ENCODE measurements at regions not wholly inside any gene's neighbourhood (a gene's known extent, or its start where the extent isn't known, plus 50 kb on each side); places are given as distances from the start of the nearest gene placed in this dataset.

- DNase-seq = no peak
Measured at GRCh38 chr11:45067966-45068365, 78.5 kb upstream of the PRDM11 start.

DNA sequence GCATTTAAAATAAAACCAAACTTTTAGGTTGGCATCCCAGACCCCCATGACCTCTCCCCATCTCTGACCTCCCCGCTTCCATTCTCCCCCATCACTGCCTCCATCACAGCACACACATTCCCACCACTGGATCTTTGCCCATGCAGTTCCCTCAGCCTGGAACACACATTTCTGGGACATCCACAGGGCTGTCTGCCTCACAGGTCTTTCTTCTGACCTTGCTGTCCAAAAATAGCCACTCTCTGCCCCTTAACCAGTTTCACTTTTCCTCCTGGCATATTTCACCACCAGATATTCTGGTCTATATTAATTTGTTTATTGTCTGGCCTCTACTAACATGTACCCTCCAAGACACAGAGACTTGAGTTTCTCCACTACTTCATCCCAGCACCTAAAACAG is 75.2 kb upstream of the PRDM11 start:
- no peak for DNase-seq

GRCh38 chr11:45073685-45074141 is 72.7 kb upstream of the PRDM11 start:
- DNase-seq = peak in 1 of 2 donors; percentile 40

- no peak for DNase-seq
Measured at GRCh38 chr11:45075519-45075918, 70.9 kb upstream of the PRDM11 start.

DNA sequence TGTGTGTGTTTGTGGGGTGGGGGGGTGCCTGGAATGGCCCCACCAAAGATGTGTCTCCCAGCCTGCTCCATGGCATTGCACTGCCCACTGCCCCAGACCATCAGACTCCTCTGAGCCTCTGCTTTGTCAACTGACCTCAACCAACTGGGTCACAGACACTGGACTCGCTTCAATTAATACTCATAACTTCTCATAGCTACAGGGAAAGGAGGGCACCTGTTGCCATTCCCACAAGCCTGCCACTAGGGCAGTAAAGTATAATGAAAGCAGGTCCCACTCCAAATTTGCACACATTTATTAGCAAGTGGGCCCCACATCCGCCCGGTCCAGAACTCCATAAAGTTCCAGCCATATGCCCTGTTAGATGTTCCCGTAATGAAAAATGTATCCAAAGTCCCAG is 70.5 kb upstream of the PRDM11 start:
- DNase-seq = no peak

- no peak for DNase-seq
Measured at GRCh38 chr11:45076761-45077160, 69.7 kb upstream of the PRDM11 start.

DNA sequence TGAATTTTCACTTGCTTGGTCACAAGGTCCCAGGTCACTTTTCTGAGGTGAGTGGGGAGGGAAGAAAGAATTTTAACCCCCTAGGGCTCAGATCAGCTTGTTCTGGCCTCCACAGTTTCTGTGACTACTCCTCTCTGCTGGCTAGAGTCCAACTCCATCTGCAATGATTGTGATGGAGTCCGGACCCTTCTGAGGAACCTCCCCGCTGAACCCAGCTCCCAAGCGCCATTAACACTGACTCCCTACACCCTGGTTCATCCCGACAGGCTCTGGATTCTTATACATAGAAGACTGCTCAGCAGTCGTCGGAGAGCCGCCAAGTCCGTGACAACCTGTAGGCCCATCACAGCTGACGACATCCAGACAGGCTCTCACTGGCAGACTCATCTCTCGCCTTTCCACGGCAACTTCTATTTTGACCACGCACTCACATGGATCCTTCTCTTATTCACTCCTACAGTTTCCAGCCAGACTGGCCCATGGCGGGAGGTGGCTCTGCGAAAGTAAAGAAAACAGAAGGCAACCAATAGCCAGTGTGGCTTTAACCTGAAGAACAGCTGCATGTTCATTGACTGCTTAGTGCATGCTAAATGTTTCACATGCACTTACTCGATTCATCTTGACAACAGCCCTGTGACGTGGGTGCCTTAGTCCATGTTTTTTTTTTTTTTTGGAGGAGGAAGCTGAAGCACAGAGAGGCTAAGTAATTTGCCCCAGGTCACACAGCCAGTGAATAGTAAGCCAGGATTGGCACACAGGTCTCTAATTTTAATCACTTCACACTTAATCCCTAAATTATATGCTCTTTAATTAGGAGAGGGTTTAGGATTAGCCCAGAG is 68.0 kb upstream of the PRDM11 start:
- DNase-seq = no peak

DNA sequence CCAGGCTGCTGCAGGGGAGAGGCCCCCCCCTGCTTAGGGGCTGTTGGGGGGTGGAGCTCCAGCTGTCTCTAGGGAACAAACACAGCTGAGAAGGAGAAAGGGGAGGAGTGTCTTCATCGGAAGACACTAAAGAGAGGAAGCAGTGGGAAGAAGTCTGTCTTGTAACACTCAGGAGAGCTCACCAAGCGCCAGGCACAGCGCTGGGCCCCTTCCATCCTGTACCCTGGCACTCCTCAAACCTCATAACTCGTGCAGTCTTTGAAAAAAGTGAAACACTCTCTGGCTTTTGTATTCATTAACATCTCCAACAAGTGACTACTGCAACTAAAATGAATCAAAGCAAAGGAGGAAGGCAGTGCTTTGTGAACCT is 67.4 kb upstream of the PRDM11 start:
- DNase-seq = peak in 1 of 2 donors; percentile 63

- no peak for DNase-seq
Measured at GRCh38 chr11:45079567-45079942, 66.9 kb upstream of the PRDM11 start.

DNA sequence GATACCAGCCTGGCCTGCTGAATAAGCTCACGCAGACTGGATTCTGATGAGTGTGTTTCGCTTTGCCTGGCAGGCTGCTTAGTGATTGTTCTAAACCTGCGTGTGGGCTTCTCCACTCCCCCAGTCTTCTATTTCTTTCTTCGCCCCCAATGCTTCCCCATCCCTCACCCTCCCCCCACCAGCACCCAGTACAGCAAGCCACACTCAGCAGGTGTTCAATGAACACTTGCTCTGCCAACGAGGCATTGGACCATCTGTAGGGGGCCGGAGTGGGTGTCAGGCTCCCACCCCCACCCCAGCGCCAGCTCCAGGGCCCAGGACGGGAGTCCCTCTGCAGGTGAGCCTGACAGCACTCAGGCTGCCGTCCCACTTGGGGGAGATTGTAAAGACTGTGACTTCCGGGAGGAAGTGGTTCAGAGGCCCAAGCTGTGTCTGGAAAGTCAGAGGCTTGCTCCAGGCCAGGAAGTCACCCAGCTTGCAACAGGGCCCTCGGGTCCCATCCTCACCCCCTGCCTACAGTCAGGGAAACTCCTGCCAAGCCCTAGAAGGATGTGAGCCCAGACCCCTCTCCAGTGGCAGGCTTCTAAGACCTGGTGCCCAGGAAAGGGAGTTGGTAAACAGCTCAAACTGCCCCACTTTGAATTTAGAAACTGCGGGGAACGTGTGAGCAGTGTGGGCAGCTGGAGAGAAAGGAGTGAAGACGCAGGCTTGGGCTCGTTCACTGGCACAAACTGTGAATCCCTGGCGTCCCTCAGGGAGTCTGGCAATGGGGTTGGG is 66.3 kb upstream of the PRDM11 start:
- peak in 1 of 2 donors; percentile 63 for DNase-seq

GRCh38 chr11:45082744-45083543 is 63.5 kb upstream of the PRDM11 start:
- DNase-seq = peak in 1 of 2 donors; percentile 71

DNA sequence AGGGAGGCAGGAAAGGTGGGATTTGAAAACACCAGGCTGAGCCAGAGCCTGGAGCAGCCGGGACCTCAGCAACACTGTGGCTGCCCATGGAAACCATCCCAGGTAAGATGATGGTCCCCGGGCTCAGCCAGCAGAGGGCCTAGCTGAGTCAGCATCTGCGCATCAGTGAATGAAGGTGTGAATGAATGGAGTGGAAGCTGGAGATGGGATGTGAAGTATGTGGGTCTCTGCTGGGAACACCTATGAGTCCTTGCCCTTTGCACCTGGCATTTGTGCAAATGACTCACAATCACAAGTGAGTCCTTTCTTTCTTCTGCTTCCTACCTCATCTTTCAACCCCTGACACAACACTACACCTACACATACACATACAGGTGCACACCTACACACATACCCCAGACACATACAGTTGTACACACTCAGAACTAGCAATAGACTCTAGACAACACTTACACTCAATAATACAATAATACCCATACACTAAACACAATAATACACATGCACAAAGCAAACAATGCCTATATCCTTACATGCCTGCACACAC is 62.8 kb upstream of the PRDM11 start:
- DNase-seq = no peak

GRCh38 chr11:45085646-45086501 is 60.6 kb upstream of the PRDM11 start:
- DNase-seq = no peak

GRCh38 chr11:45086526-45086925 is 59.9 kb upstream of the PRDM11 start:
- no peak for DNase-seq

GRCh38 chr11:45087086-45087899 is 59.1 kb upstream of the PRDM11 start:
- DNase-seq = no peak

DNA sequence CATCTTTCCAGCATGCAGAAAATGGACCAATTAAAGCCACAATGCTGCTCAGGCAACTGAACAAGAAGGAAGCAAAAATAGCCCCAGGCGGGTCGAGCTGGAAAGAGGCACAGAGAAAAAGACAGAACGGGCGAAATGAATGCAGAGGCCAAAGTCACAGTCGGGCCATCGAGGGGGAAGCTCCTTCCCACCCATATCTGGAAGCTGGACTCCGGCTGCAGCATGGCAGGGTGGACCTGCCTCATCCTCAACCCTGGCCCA is 58.6 kb upstream of the PRDM11 start:
- DNase-seq = no peak

DNA sequence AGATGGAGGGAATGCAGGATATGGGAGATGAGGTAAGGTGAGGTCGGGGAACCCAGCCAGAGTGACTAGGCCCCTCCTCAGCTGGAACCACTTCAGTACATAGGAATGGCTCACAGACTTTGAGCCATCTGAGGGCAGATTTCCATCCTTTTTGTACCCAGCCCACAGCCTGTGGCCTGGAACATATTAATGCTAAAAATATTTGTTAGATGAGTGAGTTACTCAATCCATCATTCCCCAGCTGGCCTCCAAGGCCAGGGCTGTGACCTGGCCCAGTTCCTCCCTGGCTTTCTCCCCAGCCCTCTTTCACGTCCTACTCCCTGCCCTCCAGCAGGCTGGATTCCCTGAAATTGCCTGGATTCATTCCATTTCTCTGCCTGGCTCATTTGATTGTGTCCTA is 57.2 kb upstream of the PRDM11 start:
- no peak for DNase-seq

DNA sequence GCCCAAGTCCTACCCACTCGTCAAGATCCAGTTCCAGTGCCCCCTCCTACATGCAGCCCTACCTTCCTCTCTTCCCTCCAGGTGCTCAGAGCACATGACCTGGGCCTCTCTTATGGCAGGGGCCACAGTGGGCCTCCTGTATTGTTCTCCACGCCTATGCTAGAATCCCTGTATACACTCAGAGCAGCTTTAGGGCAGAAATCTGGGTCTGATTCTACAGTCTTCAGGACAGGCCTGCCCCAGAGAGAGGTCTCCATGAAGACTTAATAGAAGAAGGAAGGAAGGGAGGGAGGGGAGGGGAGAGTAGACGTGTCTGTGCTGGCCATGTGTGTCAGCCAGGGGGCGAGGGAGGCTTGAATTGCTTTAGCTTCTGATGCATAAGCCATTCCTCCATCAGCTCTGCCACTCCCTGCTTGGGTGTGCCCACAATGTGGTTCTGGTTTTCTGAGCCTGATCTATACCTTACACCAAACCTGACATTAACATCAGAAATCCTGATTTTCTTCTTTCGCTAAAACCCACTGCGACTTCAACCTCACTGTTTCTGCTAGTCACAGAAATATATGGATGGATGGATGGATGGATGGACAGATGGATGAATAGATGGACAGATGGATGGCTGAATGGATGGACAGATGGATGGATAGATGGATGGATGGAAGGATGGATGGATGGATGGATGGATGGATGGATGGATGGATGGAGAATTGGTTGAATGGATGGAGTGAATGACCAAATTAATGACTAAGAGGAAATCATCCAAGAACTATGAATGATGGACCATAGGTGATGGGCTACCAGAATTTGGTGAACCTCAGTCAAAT is 56.6 kb upstream of the PRDM11 start:
- DNase-seq = peak in 1 of 2 donors; percentile 39

GRCh38 chr11:45090607-45091006 is 55.8 kb upstream of the PRDM11 start:
- no peak for DNase-seq
